ENCODE measurements at regions not wholly inside any gene's neighbourhood (a gene's known extent, or its start where the extent isn't known, plus 50 kb on each side); places are given as distances from the start of the nearest gene placed in this dataset.
A peak's percentile ranks its signal among the peaks of the same experiment; 100 is the strongest.

DNA sequence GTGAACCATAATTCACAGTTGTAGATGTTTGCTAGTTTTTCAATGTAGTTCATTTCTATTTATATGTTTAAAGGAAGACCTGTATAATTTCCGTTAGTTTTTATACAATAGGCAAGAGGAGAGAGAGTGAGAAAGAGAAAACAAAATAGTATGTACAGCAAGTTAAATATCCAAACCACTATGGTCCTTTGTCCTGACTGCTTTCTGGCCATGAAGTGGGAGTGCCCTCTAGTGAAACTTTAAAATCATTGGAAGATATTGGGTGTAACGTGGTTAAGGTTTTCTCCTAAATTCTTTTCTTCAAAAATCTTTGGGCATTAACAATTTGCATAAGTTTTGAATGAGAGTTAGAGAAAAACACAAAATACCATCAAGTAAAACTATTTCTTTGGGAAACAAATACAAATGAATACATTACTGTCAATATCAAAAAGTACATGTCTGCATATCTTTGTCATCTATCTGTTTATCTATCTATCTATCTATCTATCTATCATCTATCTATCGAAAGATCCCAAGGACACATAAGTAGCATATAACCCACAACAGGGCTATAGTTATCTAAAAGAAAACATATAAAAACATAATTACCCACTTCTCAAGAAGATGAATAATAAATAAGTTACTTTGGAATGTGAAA lies 534.6 kb upstream of the ATP11B start:
- DNase-seq, result no peak
- TF ChIP-seq, protein P1, sequence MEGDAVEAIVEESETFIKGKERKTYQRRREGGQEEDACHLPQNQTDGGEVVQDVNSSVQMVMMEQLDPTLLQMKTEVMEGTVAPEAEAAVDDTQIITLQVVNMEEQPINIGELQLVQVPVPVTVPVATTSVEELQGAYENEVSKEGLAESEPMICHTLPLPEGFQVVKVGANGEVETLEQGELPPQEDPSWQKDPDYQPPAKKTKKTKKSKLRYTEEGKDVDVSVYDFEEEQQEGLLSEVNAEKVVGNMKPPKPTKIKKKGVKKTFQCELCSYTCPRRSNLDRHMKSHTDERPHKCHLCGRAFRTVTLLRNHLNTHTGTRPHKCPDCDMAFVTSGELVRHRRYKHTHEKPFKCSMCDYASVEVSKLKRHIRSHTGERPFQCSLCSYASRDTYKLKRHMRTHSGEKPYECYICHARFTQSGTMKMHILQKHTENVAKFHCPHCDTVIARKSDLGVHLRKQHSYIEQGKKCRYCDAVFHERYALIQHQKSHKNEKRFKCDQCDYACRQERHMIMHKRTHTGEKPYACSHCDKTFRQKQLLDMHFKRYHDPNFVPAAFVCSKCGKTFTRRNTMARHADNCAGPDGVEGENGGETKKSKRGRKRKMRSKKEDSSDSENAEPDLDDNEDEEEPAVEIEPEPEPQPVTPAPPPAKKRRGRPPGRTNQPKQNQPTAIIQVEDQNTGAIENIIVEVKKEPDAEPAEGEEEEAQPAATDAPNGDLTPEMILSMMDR (IDR thresholded peaks at IDR 0.05; ENCODE audit: low read depth, low read length, missing control alignments), result peak; percentile 64
- in situ Hi-C loops (cut with HindIII; ENCODE audit: low pct_ligation_motif_present, low sequenced_read_pairs), result loop anchor here (25.0 kb wide), 1 partner anchor 546 kb away; the partner anchor contains the start of gene SOX2

GRCh38 chr3:182259579-182259978 lies 533.7 kb upstream of the ATP11B start:
- Histone ChIP-seq H3K4me3 (ENCODE audit: low read depth, low read length) (no peak overlapping the region), H3K27me3 (replicated peaks) (no peaks in the 10 kb centered on the region), H3K27ac (no peak overlapping the region), H3K36me3 (replicated peaks) (no peaks in the 10 kb centered on the region)
- TF ChIP-seq, protein P1 (IDR thresholded peaks at IDR 0.05; ENCODE audit: low read depth, low read length, missing control alignments), result no peak
- in situ Hi-C loops (cut with HindIII; ENCODE audit: low pct_ligation_motif_present, low sequenced_read_pairs), result loop anchor here (25.0 kb wide), 1 partner anchor 547 kb away; the partner anchor contains the start of gene SOX2
- no peak for DNase-seq

More for the DNA sequence above, 534.6 kb upstream of the ATP11B start:
- Histone ChIP-seq H3K27me3 (replicated peaks) (no peaks in the 10 kb centered on the region), H3K27ac (no peak overlapping the region), H3K4me3 (ENCODE audit: low read depth, low read length) (no peak overlapping the region), H3K36me3 (replicated peaks) (no peaks in the 10 kb centered on the region)

- H3K4me3 ChIP-seq (ENCODE audit: low read depth, low read length), result no peak overlapping the region
- no peaks in the 10 kb centered on the region for H3K27me3 ChIP-seq (replicated peaks)
- DNase-seq, result no peak
- in situ Hi-C loops (cut with HindIII; ENCODE audit: low pct_ligation_motif_present, low sequenced_read_pairs), result loop anchor here (25.0 kb wide), 1 partner anchor 549 kb away; the partner anchor contains the start of gene SOX2
- no peaks in the 10 kb centered on the region for H3K36me3 ChIP-seq (replicated peaks)
- no peak overlapping the region for H3K27ac ChIP-seq
- TF ChIP-seq, protein P1 (IDR thresholded peaks at IDR 0.05; ENCODE audit: low read depth, low read length, missing control alignments), result no peak
Observed at GRCh38 chr3:182261041-182261440, 532.3 kb upstream of the ATP11B start.

DNA sequence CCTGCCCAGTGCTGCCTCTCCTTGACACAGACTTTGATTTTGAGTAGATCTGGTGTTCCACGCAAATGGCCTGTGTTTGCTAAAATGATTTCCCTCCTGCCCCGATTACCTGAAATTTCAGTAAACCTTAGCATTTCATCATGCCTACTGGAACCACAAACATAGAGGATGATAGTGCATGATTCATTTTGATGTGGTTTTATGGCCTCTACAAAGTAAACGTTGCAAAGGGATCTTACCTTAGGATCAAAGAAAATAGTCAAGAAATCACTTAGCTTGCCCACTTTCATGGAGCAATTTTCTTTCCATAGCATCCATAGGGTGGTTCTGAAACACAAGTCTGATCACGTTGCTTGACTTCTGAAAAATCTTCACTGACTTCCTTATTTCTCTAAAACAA lies 524.6 kb upstream of the ATP11B start:
- in situ Hi-C loops (cut with HindIII; ENCODE audit: low pct_ligation_motif_present, low sequenced_read_pairs), result loop anchor here (25.0 kb wide), 1 partner anchor 556 kb away; the partner anchor contains the start of gene SOX2
- no peaks in the 10 kb centered on the region for H3K27me3 ChIP-seq (replicated peaks)
- H3K36me3 ChIP-seq (replicated peaks), result no peaks in the 10 kb centered on the region
- TF ChIP-seq, protein P1 (IDR thresholded peaks at IDR 0.05; ENCODE audit: low read depth, low read length, missing control alignments), result no peak
- no peak overlapping the region for H3K27ac ChIP-seq
- no peak overlapping the region for H3K4me3 ChIP-seq (ENCODE audit: low read depth, low read length)
- DNase-seq, result no peak

GRCh38 chr3:182276512-182276911 lies 516.8 kb upstream of the ATP11B start:
- H3K36me3 ChIP-seq (replicated peaks), result no peaks in the 10 kb centered on the region
- H3K4me3 ChIP-seq (ENCODE audit: low read depth, low read length), result no peak overlapping the region
- H3K27me3 ChIP-seq (replicated peaks), result no peaks in the 10 kb centered on the region
- in situ Hi-C loops (cut with HindIII; ENCODE audit: low pct_ligation_motif_present, low sequenced_read_pairs), result no loop called here
- DNase-seq, result no peak
- H3K27ac ChIP-seq, result no peak overlapping the region
- TF ChIP-seq, protein P1 (IDR thresholded peaks at IDR 0.05; ENCODE audit: low read depth, low read length, missing control alignments), result no peak

GRCh38 chr3:182284793-182285192 lies 508.5 kb upstream of the ATP11B start:
- Histone ChIP-seq H3K27me3 (replicated peaks) (no peaks in the 10 kb centered on the region), H3K4me3 (ENCODE audit: low read depth, low read length) (no peak overlapping the region), H3K27ac (no peak overlapping the region), H3K36me3 (replicated peaks) (no peaks in the 10 kb centered on the region)
- DNase-seq, result no peak
- in situ Hi-C loops (cut with HindIII; ENCODE audit: low pct_ligation_motif_present, low sequenced_read_pairs), result no loop called here
- TF ChIP-seq, protein P1 (IDR thresholded peaks at IDR 0.05; ENCODE audit: low read depth, low read length, missing control alignments), result no peak
